ENCODE measurements at regions not wholly inside any gene's neighbourhood (a gene's known extent, or its start where the extent isn't known, plus 50 kb on each side); places are given as distances from the start of the nearest gene placed in this dataset.
A peak's percentile ranks its signal among the peaks of the same experiment; 100 is the strongest.

- ATAC-seq (peak; percentile 54), DNase-seq (no peak)
- peaks cover 32% of the 10 kb centered on the region for H3K4me1 ChIP-seq
- intact Hi-C loops (cut with DNase I), result no loop called here
- H3K36me3 ChIP-seq, result no peaks in the 10 kb centered on the region
- no peak overlapping the region for H3K4me3 ChIP-seq
- no peak for TF ChIP-seq CTCF (IDR thresholded peaks at IDR 0.05)
- H3K27ac ChIP-seq, result no peak overlapping the region
- no peaks in the 10 kb centered on the region for H3K9me3 ChIP-seq
- no peaks in the 10 kb centered on the region for H3K27me3 ChIP-seq
Measured at GRCh38 chr2:215711471-215712034, 275.7 kb upstream of the FN1 start.

- no peak for DNase-seq
- intact Hi-C loops (cut with DNase I), result no loop called here
- Histone ChIP-seq H3K4me3 (no peak overlapping the region), H3K4me1 (peaks cover 33% of the 10 kb centered on the region), H3K27ac (no peak overlapping the region), H3K27me3 (no peaks in the 10 kb centered on the region), H3K9me3 (no peaks in the 10 kb centered on the region), H3K36me3 (no peaks in the 10 kb centered on the region)
- TF ChIP-seq CTCF (IDR thresholded peaks at IDR 0.05), result no peak
- no peak for ATAC-seq
Measured at GRCh38 chr2:215707608-215708007, 271.7 kb upstream of the FN1 start.

- no peak for TF ChIP-seq CTCF (IDR thresholded peaks at IDR 0.05)
- Histone ChIP-seq H3K4me3 (no peak overlapping the region), H3K4me1 (peaks cover 16% of the 10 kb centered on the region), H3K27ac (no peak overlapping the region), H3K36me3 (no peaks in the 10 kb centered on the region), H3K27me3 (no peaks in the 10 kb centered on the region), H3K9me3 (no peaks in the 10 kb centered on the region)
- no peak for ATAC-seq
- intact Hi-C loops (cut with DNase I), result no loop called here
- DNase-seq, result no peak
Measured at GRCh38 chr2:215705771-215706361, 270.0 kb upstream of the FN1 start.

GRCh38 chr2:215705281-215705680 is 269.4 kb upstream of the FN1 start:
- no peak for ATAC-seq
- Histone ChIP-seq H3K4me3 (no peak overlapping the region), H3K36me3 (no peaks in the 10 kb centered on the region), H3K27me3 (no peaks in the 10 kb centered on the region), H3K9me3 (no peaks in the 10 kb centered on the region), H3K27ac (no peak overlapping the region), H3K4me1 (peaks cover 17% of the 10 kb centered on the region)
- no peak for TF ChIP-seq CTCF (IDR thresholded peaks at IDR 0.05)
- intact Hi-C loops (cut with DNase I), result no loop called here
- no peak for DNase-seq

- no peak for ATAC-seq
- Histone ChIP-seq H3K27ac (no peak overlapping the region), H3K4me1 (peaks cover 20% of the 10 kb centered on the region), H3K4me3 (no peak overlapping the region), H3K27me3 (no peaks in the 10 kb centered on the region), H3K36me3 (no peaks in the 10 kb centered on the region), H3K9me3 (no peaks in the 10 kb centered on the region)
- no peak for DNase-seq
- TF ChIP-seq CTCF (IDR thresholded peaks at IDR 0.05), result no peak
- intact Hi-C loops (cut with DNase I), result no loop called here
Measured at GRCh38 chr2:215702116-215702902, 266.4 kb upstream of the FN1 start.
